Hepatocyte (in vitro differentiated cells): ENCODE measurements at regions not wholly inside any gene's neighbourhood (a gene's known extent, or its start where the extent isn't known, plus 50 kb on each side); places are given as distances from the start of the nearest gene placed in this dataset.

Experiments used
- DNase-seq: peaks from one replicate; pipeline ENCODE4 v3.0.0-alpha.2; 2016; ENCODE audit warnings: low spot score
- H2AFZ ChIP-seq: fragments of 200-600 bp; sonication (generic); 2 replicates; pipeline ENCODE4 v1.6.0; 2016; ENCODE audit warnings: antibody characterized with exemption, mild to moderate bottlenecking
- H3K27ac ChIP-seq: fragments of 200-600 bp; sonication (generic); 2 replicates; pipeline ENCODE4 v1.5.1; 2016; ENCODE audit warnings: mild to moderate bottlenecking
- H3K27me3 ChIP-seq: fragments of 200-600 bp; sonication (generic); 2 replicates; pipeline ENCODE4 v1.6.1; 2016
- H3K36me3 ChIP-seq: fragments of 200-600 bp; sonication (generic); replicated peaks from 2 replicates; pipeline ENCODE4 v1.5.1; 2016; ENCODE audit warnings: low read depth; ENCODE audit not compliant: insufficient read depth
- H3K4me1 ChIP-seq: fragments of 200-600 bp; sonication (generic); 2 replicates; pipeline ENCODE4 v1.5.1; 2016; ENCODE audit warnings: mild to moderate bottlenecking, moderate library complexity; ENCODE audit not compliant: insufficient read depth
- H3K4me2 ChIP-seq: fragments of 200-600 bp; sonication (generic); 2 replicates; pipeline ENCODE4 v1.6.0; 2016
- H3K4me3 ChIP-seq: fragments of 200-600 bp; sonication (generic); 2 replicates; pipeline ENCODE4 v1.5.1; 2016; ENCODE audit warnings: mild to moderate bottlenecking
- H3K79me2 ChIP-seq: fragments of 200-600 bp; sonication (generic); 2 replicates; pipeline ENCODE4 v1.6.0; 2017; ENCODE audit warnings: mild to moderate bottlenecking
- H3K9me2 ChIP-seq: fragments of 200-600 bp; sonication (generic); replicated peaks from 2 replicates; pipeline ENCODE4 v1.6.0; 2017; ENCODE audit warnings: mild to moderate bottlenecking; ENCODE audit not compliant: insufficient read depth
- H3K9me3 ChIP-seq: fragments of 200-600 bp; sonication (generic); 2 replicates; pipeline ENCODE4 v1.5.1; 2016; ENCODE audit warnings: low read depth, mild to moderate bottlenecking
- H4K20me1 ChIP-seq: fragments of 200-600 bp; sonication (generic); 2 replicates; pipeline ENCODE4 v1.6.0; 2016; ENCODE audit warnings: mild to moderate bottlenecking; ENCODE audit not compliant: insufficient read depth, poor library complexity, severe bottlenecking
- CTCF ChIP-seq: fragments of 200-600 bp; sonication (generic); IDR thresholded peaks from 2 replicates; pipeline ENCODE4 v1.5.1; 2016; ENCODE audit warnings: antibody characterized with exemption, mild to moderate bottlenecking; ENCODE audit not compliant: poor library complexity
- EZH2 ChIP-seq: fragments of 200-600 bp; sonication (generic); IDR thresholded peaks from 2 replicates; pipeline ENCODE4 v1.6.1; 2016; ENCODE audit warnings: antibody characterized with exemption, mild to moderate bottlenecking, borderline replicate concordance
- EZH2phosphoT487 ChIP-seq: fragments of 200-600 bp; sonication (generic); IDR thresholded peaks from one replicate; pipeline ENCODE4 v1.6.1; 2018; ENCODE audit warnings: antibody characterized with exemption, mild to moderate bottlenecking, low read depth, moderate library complexity; ENCODE audit not compliant: unreplicated experiment, severe bottlenecking
- WGBS: methylation state at CpG from one replicate; pipeline ENCODE4 v1.1.6; 2016; ENCODE audit warnings: low lambda C conversion rate; ENCODE audit errors: missing lambda C conversion rate; 5-methylcytosine and 5-hydroxymethylcytosine counted together

DNA sequence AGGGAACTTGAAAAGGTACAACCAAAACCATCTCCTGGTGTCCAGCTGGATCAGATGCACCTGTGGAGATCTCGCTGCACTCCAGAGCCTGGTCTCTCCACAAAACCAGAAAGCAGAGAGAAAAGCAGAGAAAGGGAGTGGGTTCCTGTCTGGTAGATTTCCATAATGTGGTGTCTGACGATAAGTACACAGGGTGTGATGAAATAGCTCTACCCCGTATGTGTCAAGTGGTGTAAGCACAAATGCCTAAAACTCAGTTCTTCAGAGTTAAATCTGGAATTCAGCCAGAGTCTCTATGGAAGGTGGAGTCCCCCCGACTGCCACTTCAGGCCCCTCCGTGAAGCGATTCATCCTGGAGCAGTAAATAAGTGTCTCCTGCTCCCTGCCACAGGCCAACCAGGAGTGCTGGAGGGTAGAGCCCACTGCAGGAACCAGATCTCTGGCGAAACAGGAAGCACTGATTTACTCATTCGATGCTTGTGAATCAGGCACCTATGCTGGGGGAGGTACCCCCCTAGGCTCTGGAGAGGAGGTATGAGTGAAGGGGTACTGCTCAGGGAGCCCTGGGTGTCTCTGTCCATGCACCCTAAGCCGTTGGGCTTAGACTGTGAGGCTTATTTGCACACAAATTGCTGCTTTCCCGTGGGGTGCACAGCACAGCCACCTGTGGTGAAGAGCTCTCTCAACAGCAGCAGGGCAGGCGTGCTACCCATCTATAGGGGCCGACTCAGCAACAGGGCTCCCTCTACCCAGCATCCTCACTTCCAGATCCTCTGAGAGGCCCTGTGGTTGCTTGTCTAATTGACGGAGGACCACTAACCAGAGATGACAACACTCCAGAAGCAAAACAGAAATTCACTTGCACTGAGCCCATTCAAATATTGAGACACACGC, 97.1 kb upstream of the MYOCD start:
- WGBS: 65% methylated on average over 14 of the region's 14 CpGs
- peaks cover 4% of the 10 kb centered on the region for H3K4me1 ChIP-seq
- no peaks in the 10 kb centered on the region for H3K9me2 ChIP-seq
- no peaks in the 10 kb centered on the region for H4K20me1 ChIP-seq
- H3K9me3 ChIP-seq: no peaks in the 10 kb centered on the region
- H3K4me2 ChIP-seq: no peak overlapping the region
- TF ChIP-seq EZH2 (no peak), EZH2phosphoT487 (no peak), CTCF (no peak)
- no peak overlapping the region for H3K4me3 ChIP-seq
- H3K27ac ChIP-seq: no peak overlapping the region
- no peak overlapping the region for H2AFZ ChIP-seq
- H3K36me3 ChIP-seq: no peaks in the 10 kb centered on the region
- no peaks in the 10 kb centered on the region for H3K27me3 ChIP-seq
- no peaks in the 10 kb centered on the region for H3K79me2 ChIP-seq
- no peak for DNase-seq

GRCh38 chr17:12571606-12572005, 94.1 kb upstream of the MYOCD start:
- WGBS: 94% methylated on average over 3 of the region's 3 CpGs
- Histone ChIP-seq H3K27me3 (no peaks in the 10 kb centered on the region), H3K4me3 (no peak overlapping the region), H3K4me2 (no peak overlapping the region), H3K36me3 (no peaks in the 10 kb centered on the region), H3K27ac (no peak overlapping the region), H3K9me2 (no peaks in the 10 kb centered on the region), H4K20me1 (no peaks in the 10 kb centered on the region), H3K79me2 (no peaks in the 10 kb centered on the region), H3K4me1 (no peaks in the 10 kb centered on the region), H2AFZ (no peak overlapping the region), H3K9me3 (no peaks in the 10 kb centered on the region)
- no peak for DNase-seq
- TF ChIP-seq CTCF (no peak), EZH2phosphoT487 (no peak)

GRCh38 chr17:12574525-12574924, 91.2 kb upstream of the MYOCD start:
- H3K9me3 ChIP-seq: no peaks in the 10 kb centered on the region
- no peak overlapping the region for H3K4me2 ChIP-seq
- no peaks in the 10 kb centered on the region for H3K27me3 ChIP-seq
- H3K36me3 ChIP-seq: no peaks in the 10 kb centered on the region
- H2AFZ ChIP-seq: no peak overlapping the region
- TF ChIP-seq EZH2: no peak
- TF ChIP-seq CTCF: no peak
- TF ChIP-seq EZH2phosphoT487: no peak
- H3K27ac ChIP-seq: no peak overlapping the region
- no peaks in the 10 kb centered on the region for H3K4me1 ChIP-seq
- H3K4me3 ChIP-seq: no peak overlapping the region
- H3K9me2 ChIP-seq: no peaks in the 10 kb centered on the region
- WGBS: 79% methylated on average over 2 of the region's 2 CpGs
- H4K20me1 ChIP-seq: no peaks in the 10 kb centered on the region
- no peak for DNase-seq
- H3K79me2 ChIP-seq: no peaks in the 10 kb centered on the region
